Keratinocyte (primary cell): ENCODE measurements at regions not wholly inside any gene's neighbourhood (a gene's known extent, or its start where the extent isn't known, plus 50 kb on each side); places are given as distances from the start of the nearest gene placed in this dataset.

ENCODE experiments used
- CTCF ChIP-seq, 3 experiments: IDR thresholded peaks in 1 of 3; conservative IDR thresholded peaks in 1 of 3; optimal IDR thresholded peaks in 1 of 3; 2 replicates in 2 of 3; 3 replicates in 1 of 3; pipeline versions ENCODE3 to v1.5.1; 2011; ENCODE audit warnings: low read length in 3 of 3, mild to moderate bottlenecking in 3 of 3, moderate library complexity in 2 of 3, control low read depth in 1 of 3, inconsistent platforms in 1 of 3; ENCODE audit not compliant: insufficient read depth in 2 of 3; ENCODE audit errors: extremely low read depth in 1 of 3
- EZH2 ChIP-seq: IDR thresholded peaks from one replicate; pipeline ENCODE4 v1.6.1; 2012; ENCODE audit warnings: inconsistent platforms, mild to moderate bottlenecking, low read length, moderate library complexity

GRCh38 chr12:47562201-47562600, 143.6 kb downstream of the RPAP3 start:
- TF ChIP-seq EZH2, result no peak
- no peak for TF ChIP-seq CTCF (optimal IDR thresholded peaks at IDR 0.05 in 1 of 3, IDR thresholded peaks at IDR 0.05 in 1 of 3, conservative IDR thresholded peaks at IDR 0.05 in 1 of 3; ENCODE audit: extremely low read depth in 1 of 3, insufficient read depth in 2 of 3, low read length in 3 of 3)
